ENCODE measurements at regions not wholly inside any gene's neighbourhood (a gene's known extent, or its start where the extent isn't known, plus 50 kb on each side); places are given as distances from the start of the nearest gene placed in this dataset.

DNA sequence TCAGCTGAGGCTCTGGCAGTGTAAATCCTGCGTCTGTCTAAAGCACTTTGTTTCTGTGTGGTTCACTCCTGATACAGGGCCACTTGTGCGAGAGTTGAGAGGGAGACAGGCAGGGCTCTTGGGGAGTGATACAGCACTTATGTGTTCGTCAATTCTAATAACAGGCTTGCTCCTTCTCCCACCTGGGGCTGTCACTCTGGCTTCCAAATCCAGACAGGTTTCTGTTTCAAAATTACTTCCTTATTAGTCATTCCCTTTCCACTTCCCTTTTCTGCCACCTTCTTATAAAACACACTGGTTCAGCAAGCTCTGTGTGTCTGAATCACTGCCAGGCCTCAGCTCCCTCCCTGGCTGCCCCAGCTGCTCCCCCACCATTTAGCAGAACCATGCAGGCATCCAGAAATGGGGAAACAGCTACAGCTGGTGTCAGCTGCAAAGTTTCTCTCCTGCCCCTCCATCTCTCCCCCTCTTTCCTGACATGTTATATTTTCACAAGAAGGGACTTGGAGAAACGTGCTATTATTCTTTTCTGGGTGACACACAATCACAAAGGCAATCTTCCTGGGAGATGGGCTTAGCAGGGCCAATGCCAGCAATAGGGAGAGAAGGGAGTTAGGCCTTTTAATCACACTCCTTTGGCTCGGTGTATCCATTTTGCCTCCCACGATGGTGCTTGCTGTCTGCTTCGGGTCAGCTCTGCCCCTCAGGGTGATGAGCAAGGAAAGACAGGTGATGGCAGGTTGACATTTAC is 58.4 kb upstream of the ZNRF2 start:
- H3K4me3 ChIP-seq (ENCODE audit: low read length): no peak overlapping the region
- DNase-seq (ENCODE audit: low read depth): peak; percentile 40
- TF ChIP-seq, protein P1, sequence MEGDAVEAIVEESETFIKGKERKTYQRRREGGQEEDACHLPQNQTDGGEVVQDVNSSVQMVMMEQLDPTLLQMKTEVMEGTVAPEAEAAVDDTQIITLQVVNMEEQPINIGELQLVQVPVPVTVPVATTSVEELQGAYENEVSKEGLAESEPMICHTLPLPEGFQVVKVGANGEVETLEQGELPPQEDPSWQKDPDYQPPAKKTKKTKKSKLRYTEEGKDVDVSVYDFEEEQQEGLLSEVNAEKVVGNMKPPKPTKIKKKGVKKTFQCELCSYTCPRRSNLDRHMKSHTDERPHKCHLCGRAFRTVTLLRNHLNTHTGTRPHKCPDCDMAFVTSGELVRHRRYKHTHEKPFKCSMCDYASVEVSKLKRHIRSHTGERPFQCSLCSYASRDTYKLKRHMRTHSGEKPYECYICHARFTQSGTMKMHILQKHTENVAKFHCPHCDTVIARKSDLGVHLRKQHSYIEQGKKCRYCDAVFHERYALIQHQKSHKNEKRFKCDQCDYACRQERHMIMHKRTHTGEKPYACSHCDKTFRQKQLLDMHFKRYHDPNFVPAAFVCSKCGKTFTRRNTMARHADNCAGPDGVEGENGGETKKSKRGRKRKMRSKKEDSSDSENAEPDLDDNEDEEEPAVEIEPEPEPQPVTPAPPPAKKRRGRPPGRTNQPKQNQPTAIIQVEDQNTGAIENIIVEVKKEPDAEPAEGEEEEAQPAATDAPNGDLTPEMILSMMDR (conservative IDR thresholded peaks at IDR 0.05; ENCODE audit: low read length): no peak

DNA sequence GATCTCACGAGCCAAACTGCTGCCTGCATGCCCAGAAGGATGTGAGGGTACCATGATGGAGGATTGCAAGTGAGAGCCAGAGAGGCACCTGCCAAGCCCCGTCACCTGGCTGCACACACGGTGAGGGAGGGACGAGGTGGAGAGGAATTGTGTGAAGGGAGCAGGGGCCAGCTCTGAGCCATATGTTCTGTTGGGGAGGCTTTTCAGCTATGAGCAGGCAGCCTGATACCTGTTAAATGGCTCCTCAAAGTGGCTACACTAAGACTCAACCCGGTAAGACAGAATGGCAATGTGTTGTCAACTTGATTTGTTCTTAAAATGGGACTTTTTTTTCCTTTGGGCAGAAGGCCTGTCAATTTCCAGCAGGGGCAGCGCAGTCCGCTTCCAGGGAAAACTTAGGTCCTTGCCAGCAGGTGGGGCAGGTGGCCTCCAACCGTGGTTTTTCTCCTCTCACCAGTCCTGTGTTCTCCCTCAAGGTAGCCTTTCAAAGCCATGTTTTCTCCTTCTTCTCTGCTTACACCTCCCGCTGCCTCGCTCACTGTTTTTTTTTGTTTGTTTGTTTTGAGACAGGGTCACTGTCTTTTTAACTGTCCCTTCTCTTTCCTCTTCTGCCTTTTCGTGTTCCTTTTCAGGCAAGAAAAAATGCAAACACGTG is 57.7 kb upstream of the ZNRF2 start:
- TF ChIP-seq, protein P1 (conservative IDR thresholded peaks at IDR 0.05; ENCODE audit: low read length): no peak
- DNase-seq (ENCODE audit: low read depth): no peak
- H3K4me3 ChIP-seq (ENCODE audit: low read length): no peak overlapping the region

GRCh38 chr7:30231271-30231670 is 53.1 kb upstream of the ZNRF2 start:
- peak; percentile 25 for DNase-seq (ENCODE audit: low read depth)
- TF ChIP-seq, protein P1 (conservative IDR thresholded peaks at IDR 0.05; ENCODE audit: low read length): no peak
- no peak overlapping the region for H3K4me3 ChIP-seq (ENCODE audit: low read length)

DNA sequence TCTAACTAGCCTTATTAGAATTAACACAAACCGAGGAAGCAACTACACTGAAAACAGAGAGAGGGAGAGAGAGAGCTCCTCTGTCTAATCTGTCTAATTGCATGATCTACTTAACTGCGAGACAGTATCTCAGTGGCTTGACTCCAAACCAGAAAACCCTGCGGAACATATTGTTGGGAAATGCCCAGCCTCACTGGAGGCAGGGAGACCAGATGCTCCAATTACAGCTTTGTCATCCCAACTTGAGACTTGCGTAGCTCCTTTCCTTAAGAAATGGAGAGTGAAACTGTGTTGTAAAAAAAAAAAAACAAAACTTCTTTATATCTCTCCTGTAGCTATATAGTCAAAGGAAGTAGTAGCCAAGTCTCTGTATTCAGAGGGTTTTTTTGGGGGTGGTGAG is 52.0 kb upstream of the ZNRF2 start:
- DNase-seq (ENCODE audit: low read depth): no peak
- TF ChIP-seq, protein P1 (conservative IDR thresholded peaks at IDR 0.05; ENCODE audit: low read length): no peak
- H3K4me3 ChIP-seq (ENCODE audit: low read length): no peak overlapping the region

Measured in AG10803 (cell line).